GM21423 (cell line): ENCODE measurements at regions not wholly inside any gene's neighbourhood (a gene's known extent, or its start where the extent isn't known, plus 50 kb on each side); places are given as distances from the start of the nearest gene placed in this dataset.
"Not testable (repeated sequence)": the region's sequence is repeated elsewhere in the genome, so short reads cannot be mapped to it uniquely, and the experiment has no call there.

Source experiments
- ATAC-seq: cut with Tn5 transposase; IDR thresholded peaks from one replicate; pipeline ENCODE4 v1.9.1; 2021; ENCODE audit warnings: mild to moderate bottlenecking, moderate library complexity; ENCODE audit not compliant: unreplicated experiment

DNA sequence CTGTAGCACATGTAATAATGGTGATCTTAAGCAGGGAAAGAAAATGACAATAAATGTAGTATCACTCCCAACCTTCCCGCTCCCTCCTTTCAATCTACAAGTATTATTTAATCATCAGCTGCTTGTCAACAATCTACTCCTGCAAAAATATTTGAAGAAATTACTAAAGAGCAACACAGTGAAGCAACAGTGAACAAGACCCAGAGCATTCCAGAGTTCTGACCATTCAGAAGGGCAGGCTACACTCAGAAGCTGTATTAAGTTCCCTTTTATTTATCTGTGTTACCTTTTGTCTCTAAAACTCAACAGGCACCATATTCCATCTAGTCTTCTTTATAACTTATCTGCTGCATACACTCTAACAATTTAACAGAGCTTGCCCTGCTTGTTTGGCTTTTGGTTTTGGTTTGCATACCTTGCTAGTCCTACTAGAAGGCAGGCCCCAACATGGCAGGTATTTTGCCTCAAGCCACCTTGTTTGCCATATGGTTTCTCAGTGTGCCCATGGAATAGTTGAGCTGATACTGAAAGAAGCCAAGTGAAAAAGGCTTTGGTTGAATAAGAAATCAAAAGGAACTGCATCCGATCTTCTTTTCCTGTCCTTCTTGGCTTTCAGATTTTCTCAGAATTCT, 253.9 kb downstream of the CEMIP2 start:
- no peak for ATAC-seq

DNA sequence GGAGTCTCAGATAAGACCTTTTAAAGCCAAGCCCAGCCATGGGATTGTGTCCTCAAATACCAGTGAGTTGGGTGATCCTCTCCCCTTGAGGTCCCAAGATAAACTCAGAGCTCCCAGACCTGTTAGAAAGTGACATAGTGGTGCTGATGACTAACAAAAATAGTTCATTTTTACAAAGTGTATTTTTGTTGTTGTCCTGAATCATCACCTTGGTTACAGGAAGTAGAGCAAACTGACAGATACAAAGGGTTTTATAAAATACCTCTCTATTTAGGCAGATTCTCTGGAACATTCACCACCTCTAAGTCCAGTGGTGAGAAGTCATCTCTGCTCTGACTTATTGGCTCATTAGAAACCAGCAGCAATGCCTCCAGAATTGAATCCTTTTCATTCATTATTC, 259.3 kb downstream of the CEMIP2 start:
- no peak for ATAC-seq

DNA sequence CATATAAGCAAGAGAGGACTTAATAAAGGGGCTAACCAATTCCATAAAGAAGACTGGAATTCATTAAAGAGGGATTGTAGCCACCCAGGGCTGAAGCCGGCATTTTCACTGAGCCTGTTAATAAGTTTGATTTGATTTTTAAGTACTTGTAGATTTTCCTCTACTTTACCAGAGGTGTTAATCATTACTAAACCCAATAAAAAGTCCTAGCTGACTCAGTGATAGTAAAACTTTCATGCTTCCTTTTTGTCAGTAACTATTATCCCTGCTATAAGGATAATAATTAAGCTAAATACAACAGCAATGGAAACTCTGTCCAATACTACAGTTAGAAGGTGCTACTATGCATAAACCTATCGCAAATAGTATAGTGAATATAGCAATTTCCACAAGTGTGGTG, 260.2 kb downstream of the CEMIP2 start:
- not testable (repeated sequence) for ATAC-seq

DNA sequence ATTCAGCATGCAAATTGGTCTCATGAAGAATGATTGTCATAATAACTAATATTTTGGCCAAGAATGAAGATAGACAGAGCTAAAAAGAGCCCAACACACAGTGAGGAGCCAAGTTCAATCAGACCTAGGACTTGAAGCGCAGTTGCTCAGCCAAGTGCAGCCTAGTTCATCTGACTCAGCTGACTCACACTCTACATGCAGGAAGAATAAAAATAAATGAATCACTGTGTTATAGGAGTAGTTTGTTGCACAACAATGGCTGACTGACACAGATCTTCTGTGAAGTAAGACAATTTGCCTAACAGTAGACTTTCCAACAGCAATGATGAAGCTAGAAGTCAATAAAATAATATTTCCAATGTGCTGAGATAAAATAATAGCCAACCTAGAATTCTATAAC, 261.5 kb downstream of the CEMIP2 start:
- no peak for ATAC-seq

DNA sequence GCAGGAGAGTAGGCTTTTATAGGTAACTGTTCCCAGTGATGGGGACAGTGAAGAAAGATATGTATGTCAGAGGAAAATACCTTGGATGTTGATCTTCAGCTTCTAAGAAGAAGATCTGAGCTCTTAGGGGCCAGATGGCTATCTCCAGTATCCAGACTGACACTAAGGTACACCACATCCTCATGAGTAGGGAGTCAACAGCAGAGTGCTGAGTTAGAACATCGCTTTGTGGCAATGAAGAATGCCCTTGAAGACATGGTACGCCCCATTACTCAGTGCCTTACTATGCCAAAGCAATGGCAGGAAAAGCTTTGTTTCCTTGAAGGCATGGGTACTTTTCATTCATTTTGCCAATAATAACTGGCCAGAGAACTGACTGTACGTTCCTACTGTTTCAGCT, 263.7 kb downstream of the CEMIP2 start:
- no peak for ATAC-seq

DNA sequence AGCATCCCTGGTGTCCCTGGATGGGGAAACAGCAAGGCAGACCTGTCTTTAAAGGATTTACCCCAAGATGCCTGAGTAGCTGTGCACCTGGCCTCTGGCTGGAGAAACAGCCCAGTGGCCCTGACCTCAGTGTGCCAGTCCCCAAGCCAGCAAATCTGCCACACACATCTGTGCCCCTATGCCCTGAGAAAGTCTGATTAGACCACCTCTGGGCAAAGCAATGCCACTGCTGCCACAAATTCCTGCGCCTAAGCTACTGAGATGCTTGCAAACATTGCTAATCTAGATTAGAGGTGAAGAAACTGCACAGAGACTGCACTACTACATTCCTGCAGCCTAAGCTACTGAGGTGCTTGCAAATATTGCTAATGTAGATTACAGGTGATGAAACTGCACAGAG, 269.6 kb downstream of the CEMIP2 start:
- no peak for ATAC-seq

DNA sequence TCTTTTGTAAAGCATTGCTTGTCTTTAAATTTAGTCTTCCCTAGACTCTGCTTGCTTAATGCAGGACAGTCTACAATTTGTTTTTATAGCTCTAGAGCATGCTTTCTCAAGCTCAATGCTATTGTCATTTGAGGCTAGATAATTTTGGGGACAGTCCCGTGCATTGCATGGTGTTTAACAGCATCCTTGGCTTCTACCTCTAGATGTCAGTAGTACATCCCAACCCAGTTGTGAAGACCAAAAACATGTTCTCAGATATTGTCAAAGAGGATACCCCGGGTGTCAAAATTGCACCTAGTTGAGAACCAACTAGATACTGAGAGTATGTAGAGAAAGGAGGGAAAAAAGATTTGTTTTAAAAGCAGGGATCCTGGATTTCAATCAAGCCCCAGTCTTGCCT, 277.5 kb downstream of the CEMIP2 start:
- no peak for ATAC-seq

DNA sequence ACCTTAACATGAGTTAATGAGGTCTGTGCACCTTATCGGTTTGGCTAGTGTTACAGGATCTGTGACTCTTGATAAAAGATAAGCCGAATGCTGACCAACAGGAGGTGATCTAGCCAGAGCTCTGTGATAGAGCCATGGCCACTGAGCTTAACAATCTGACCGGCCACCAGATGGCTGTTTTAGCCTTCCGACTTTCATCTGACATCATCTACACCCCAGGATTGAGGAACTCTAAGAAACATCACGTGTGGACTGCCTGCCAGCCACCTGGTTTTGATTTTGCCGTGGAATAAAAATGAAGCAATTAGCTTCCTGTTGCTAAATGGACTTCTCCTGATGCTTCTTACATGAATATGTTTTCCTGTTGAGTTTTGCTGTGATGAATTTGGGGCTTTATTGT, 281.3 kb downstream of the CEMIP2 start:
- ATAC-seq = no peak

DNA sequence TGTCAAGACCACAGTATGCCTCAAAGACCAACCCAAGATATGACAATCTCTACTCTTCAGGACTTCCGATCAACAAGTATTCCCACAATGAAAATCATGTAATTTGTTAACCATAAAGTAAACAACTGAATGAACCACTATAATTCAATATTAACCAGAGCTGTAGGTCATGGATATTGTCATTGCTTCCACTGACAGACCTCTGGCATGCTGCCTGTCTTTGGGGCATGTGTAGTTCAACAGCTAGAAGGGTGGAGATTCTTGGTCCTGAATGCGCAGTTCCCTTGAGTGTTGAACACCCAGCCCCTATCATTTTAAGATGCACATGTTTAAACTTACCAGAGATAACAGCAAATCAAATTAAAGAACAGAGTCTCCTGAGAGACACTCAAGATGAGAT, 283.0 kb downstream of the CEMIP2 start:
- ATAC-seq = no peak

DNA sequence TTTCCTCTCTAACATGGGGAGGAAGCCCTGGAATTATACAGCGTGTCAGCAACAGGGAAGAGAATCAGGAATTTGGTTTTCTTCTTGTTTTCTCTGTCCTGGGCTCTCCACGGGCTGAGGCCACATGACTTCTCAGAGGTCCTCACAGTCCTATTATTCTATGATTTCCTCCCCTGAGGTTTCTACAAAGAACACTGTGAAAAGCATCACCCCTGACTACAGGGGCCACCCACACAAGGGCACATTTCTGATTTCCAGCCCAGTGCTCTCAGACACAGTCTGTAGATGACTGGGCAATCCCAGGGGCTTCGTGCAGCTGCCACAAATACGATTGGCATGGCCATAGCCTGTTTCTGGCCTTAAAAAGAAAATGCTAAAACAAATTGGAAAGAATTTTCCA, 284.9 kb downstream of the CEMIP2 start:
- ATAC-seq = no peak

DNA sequence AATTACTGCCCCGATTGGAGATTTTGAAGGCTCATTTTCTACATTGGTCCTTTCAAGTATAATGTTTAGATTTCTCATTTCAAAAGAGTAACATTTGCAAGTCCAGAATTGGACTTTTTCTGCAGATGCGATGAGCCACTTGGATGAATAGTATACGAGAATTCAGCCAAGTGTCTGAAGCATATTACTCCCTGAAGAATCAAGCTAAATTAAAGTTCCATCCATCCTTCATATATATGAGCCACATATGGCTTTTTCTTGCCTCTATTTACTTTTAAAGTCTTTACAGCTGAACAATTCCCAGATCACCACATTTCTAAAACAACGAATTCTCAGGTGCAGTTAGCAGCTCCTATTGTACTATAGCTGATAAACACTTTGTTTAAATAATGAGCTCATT, 288.7 kb downstream of the CEMIP2 start:
- no peak for ATAC-seq

DNA sequence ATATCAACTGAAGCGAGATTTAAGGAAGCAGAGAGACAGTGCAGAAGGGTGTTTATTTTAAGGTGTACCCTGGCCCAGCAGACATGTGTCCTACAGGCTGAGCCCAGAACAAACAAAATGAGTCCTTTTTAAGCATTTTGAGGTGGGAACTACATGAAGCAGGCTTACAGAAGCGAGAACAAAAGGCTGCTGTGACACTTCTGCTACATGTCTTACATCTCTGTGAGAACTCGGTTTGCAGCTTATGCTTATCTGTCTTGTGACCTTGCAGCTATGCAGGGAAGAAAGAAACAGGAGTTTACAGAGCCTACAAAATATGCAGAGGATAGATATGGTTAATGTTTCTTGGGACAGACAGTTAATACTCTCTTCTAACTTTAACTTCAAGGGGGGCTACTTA, 295.9 kb downstream of the CEMIP2 start:
- ATAC-seq = no peak

DNA sequence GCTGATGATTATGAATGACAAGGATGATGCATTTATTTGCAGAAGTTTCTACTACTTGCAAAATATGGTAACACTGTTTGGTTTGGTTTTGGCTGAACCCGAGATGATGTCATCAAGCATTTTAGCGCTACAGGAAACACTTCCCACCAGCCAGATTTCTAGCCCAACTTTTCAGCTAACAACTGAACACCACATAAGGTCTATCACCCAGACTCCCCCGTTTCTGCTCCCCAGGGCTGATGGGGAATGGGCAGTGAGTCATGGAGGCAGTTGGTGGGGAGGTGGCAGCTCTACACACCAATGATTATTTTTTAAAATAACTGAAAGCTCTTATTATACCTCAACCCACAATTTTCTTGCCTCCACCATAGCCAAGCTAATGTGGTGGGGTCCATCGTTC, 302.9 kb downstream of the CEMIP2 start:
- ATAC-seq = no peak

DNA sequence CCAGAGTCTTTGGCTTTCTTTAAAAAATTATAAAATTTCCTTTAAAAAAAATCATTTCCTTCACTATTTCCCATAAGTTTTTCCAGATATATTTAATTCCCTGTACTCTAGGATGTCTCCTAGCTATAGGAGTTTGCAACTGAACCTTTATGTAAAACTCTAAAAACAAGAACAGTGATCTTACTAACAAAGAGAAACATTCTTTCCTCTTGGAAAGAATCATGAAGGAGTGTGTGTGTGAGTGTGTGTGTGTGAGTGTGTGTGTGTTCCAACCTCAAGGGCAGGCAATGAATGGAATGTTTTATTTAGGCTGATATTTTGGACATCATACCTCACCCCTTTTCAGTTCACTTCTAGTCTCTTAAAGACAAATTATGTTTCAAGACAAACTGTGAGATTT, 309.2 kb downstream of the CEMIP2 start:
- ATAC-seq = no peak

DNA sequence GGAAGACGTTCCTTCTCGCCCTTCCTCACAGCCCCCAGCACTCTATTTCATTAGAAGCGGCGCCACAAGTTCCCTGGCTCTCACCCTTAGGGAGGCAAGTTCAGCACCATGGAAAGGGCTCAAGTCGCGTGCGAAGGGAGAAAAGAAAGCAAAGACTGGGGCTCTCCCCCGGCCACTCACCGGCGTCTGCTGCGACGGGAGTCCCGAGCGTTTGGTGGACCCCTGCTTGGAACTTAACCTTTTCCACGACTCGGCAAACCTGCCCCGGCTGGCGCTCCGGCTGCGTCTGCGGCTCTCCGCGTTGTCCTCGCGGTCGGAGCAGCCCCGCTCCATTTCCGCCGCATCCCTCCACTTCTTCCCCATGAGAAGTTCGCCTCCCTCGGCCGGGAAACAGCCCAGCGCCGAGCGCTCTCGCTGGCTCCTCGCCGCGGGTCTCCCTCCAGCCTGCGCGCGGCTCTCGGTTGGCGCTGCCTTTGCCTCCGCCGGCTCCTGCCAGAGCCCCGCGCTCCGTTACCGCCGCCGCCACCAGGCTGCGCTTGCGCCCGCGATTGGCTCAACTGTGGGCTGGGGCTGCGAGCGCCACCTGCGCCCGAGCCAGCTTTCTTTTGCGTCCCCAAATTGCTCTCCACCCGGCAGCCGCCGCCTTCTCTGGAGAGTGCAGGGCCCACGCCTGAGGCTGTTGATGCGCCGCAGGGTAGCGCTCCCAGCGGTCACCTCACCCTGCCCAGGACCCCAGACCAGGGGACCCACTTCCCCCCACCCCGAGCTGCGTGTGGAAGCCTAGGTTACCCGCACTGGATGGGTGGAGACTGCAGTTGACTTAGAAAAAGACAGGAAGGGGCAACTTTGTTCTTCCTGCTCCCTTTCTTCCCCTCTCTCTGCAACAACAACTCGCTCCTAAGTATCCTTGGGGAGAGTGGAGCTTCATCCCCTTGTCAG, 321.6 kb downstream of the CEMIP2 start:
- peak; percentile 87 for ATAC-seq

DNA sequence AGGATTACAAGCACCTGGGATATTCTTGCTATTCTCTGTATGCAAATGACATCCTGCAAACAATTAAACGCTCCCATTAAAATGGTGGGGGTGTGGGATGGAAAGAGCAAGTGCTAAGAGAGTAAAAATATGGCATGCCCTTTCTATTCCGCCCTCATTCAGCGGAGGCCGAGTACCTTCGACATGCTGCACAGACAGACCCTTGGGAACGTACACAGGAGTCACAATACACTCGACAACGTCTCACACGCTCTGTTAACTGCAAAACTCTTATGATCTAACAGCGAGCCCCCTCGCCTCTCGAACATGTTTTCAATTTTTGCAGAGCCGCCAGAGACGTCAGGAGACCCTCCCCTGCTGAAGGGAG, 322.2 kb downstream of the CEMIP2 start:
- ATAC-seq = no peak

DNA sequence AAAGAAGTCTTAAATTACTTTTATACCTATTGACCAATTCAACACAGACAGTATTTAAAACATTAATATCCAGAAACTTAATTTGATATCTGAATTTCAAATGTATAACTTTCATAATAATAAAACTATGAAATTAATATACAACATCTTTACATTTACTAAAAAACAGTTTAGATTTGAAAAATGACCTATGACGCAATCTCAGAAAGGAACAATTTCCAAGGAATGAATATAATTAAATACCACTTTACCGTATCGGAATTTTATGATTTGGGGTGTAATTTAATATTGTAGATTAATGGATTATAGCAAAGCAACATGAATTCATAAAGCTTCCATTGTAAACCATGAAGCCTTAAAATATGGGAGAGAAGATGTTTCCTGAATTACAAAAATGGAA, 321.5 kb upstream of the TRPM3 start:
- ATAC-seq = no peak

DNA sequence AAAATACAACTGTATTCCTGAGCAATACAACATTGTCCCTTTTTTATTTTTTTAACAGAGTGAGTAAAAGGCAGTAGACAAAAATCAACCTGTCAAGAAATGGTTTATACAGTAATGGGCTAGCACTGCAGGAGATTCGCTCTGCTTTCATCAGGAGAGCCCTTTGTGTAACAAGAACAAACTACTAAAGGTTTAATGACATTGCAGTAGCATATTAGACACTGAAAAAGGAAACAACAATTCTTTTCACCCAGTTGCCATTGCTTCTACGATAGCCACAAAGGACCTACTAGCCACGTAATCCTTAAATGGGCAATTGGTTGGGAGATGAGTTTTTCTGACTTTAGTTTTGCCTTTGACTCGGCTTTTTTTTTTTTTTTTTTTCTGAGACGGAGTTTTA, 319.8 kb upstream of the TRPM3 start:
- no peak for ATAC-seq

DNA sequence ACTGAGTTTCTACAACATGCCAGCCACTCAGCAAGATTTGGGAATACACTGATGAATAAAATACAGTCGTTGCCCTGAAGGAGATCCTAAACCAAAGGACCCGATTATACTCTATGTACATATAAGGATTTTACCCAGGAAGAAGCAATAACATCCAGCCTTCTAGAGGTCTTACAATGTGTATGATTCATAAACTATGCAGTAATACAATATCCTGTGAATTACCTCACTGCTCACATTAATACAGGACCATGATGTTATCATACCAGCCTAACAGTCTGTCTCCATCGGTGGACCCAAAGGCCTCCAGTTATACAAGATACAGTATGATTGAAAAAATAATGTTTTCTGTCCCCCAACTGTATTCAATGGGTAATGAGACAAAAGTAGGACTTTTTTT, 310.5 kb upstream of the TRPM3 start:
- no peak for ATAC-seq

DNA sequence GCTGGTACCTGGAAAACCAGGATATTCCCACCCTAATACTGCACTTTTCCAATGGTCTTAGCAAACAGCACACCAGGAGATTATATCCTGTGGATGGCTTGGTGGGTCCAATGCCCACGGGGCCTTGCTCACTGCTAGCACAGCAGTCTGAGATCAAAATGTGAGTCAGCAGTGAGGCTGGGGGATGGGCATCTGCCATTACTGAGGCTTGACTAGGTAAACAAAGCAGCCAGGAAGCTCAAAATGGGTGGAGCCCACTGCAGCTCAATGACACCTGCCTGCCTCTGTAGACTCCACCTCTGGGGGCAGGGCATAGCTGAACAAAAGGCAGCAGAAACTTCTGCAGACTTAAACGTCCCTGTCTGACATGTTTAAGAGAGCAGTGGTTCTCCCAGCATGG, 285.9 kb upstream of the TRPM3 start:
- not testable (repeated sequence) for ATAC-seq

DNA sequence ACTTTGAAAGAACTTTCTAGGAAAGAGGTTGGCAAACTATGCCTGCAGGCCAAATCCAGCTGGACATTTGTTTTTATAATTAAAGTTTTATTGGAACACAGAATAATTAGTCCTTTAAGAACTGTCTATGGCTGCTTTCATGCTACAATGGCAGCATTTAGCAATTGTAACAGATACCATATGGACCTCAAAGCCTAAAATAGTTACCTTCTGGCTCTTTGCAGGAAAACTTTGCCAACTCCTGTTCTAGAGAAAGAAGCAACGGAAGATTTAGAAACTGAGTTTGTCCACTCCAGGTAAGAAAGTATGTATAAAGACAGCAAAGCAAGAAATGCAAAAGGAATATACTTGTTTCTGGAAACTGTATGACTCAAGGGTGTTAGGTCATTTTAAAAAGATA, 281.7 kb upstream of the TRPM3 start:
- ATAC-seq = no peak

DNA sequence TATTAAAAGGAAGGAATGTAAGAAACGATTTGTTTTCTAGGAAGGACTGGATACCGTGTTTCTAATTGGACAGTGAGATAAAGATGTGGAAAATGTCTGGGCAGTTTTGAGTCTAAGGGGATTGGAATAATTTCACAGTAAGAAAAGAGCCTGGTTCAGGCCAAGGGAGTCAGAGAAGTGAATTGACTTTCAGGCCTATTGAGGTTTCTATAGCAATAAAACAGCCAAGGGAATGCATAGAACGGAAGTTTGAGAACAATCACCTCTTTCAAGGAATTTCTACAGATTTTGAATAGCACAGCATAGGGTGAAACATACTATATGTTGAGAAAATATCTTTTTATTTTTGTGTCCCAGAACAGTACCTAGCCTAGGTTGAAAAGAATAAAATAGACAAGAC, 271.6 kb upstream of the TRPM3 start:
- ATAC-seq = no peak

DNA sequence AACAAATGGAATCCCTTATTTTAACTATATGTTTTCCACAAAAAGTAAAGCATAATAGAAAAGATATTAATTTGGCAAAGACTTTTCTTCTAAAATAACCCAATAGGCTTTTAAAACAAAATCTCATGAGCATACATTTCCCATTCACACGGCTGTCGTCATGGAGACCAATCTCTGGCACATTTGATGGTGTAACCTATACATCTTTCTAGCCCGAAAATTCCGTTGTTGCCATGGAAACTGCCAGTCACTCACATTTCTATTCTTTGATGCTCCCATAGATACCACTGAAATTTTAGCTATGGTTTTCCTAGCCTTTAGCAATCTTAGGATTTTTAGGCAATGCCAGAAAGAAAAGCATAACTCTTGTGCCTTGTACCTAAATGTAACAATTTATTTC, 262.9 kb upstream of the TRPM3 start:
- ATAC-seq = no peak
